ENCODE measurements at regions not wholly inside any gene's neighbourhood (a gene's known extent, or its start where the extent isn't known, plus 50 kb on each side); places are given as distances from the start of the nearest gene placed in this dataset.

GRCh38 chr6:134523903-134524650, 206.2 kb upstream of the SGK1 start:
- no peak for DNase-seq (ENCODE audit: low read depth)

- no peak for DNase-seq (ENCODE audit: low read depth)
Measured at GRCh38 chr6:134523051-134523450, 205.1 kb upstream of the SGK1 start.

- DNase-seq (ENCODE audit: low read depth), result no peak
Measured at GRCh38 chr6:134521116-134521501, 203.2 kb upstream of the SGK1 start.

GRCh38 chr6:134520181-134521115, 202.5 kb upstream of the SGK1 start:
- DNase-seq (ENCODE audit: low read depth), result no peak

- DNase-seq (ENCODE audit: low read depth), result no peak
Measured at GRCh38 chr6:134519465-134519864, 201.6 kb upstream of the SGK1 start.

- DNase-seq (ENCODE audit: low read depth), result no peak
Measured at GRCh38 chr6:134517868-134518267, 200.0 kb upstream of the SGK1 start.

- DNase-seq (ENCODE audit: low read depth), result no peak
Measured at GRCh38 chr6:134517145-134517658, 199.3 kb upstream of the SGK1 start.

- no peak for DNase-seq (ENCODE audit: low read depth)
Measured at GRCh38 chr6:134516582-134516981, 198.7 kb upstream of the SGK1 start.

GRCh38 chr6:134515986-134516385, 198.1 kb upstream of the SGK1 start:
- no peak for DNase-seq (ENCODE audit: low read depth)

GRCh38 chr6:134512981-134513391, 195.1 kb upstream of the SGK1 start:
- DNase-seq (ENCODE audit: low read depth), result no peak

- no peak for DNase-seq (ENCODE audit: low read depth)
Measured at GRCh38 chr6:134511984-134512683, 194.2 kb upstream of the SGK1 start.

GRCh38 chr6:134510920-134511319, 193.0 kb upstream of the SGK1 start:
- peak; percentile 32 for DNase-seq (ENCODE audit: low read depth)

- no peak for DNase-seq (ENCODE audit: low read depth)
Measured at GRCh38 chr6:134510142-134510541, 192.2 kb upstream of the SGK1 start.

GRCh38 chr6:134508862-134509498, 191.1 kb upstream of the SGK1 start:
- DNase-seq (ENCODE audit: low read depth), result no peak

- DNase-seq (ENCODE audit: low read depth), result no peak
Measured at GRCh38 chr6:134506162-134506561, 188.2 kb upstream of the SGK1 start.

GRCh38 chr6:134503585-134504281, 185.8 kb upstream of the SGK1 start:
- no peak for DNase-seq (ENCODE audit: low read depth)

- DNase-seq (ENCODE audit: low read depth), result no peak
Measured at GRCh38 chr6:134502614-134503549, 185.0 kb upstream of the SGK1 start.

- DNase-seq (ENCODE audit: low read depth), result no peak
Measured at GRCh38 chr6:134495890-134496248, 178.0 kb upstream of the SGK1 start.

- no peak for DNase-seq (ENCODE audit: low read depth)
Measured at GRCh38 chr6:134495203-134495889, 177.4 kb upstream of the SGK1 start.

GRCh38 chr6:134493789-134494188, 175.9 kb upstream of the SGK1 start:
- DNase-seq (ENCODE audit: low read depth), result no peak

All from CMK (cell line).